Endothelial cell of umbilical vein (primary cell): ENCODE measurements at regions not wholly inside any gene's neighbourhood (a gene's known extent, or its start where the extent isn't known, plus 50 kb on each side); places are given as distances from the start of the nearest gene placed in this dataset.

ENCODE experiments used
- BruUV-seq: library from RNA; stranded (reverse); fragments of 400-500 nt; replicated peaks from 2 replicates; lab custom pipeline; 2021; lab: Mats Ljungman, UMichigan
- CTCF ChIA-PET: fragments of 300-600, 350-600 bp; sonication (Branson Sonifier 250); formaldehyde crosslinking; loops from one replicate; lab custom pipeline; 2021; ENCODE audit warnings: antibody characterized with exemption, inconsistent platforms; lab: Charles Lee
- POLR2A ChIA-PET: fragments of 300-600, 350-600 bp; sonication (Branson Sonifier 250); formaldehyde crosslinking; loops from one replicate; lab custom pipeline; 2021; ENCODE audit warnings: antibody characterized with exemption, inconsistent platforms; lab: Charles Lee
- DNase-seq: peaks from one replicate; pipeline ENCODE4 v3.0.0-alpha.2; 2011; ENCODE audit warnings: low read depth, low spot score
- FAIRE-seq: peaks from 2 replicates; lab custom pipeline; 2011; peaks lifted over from hg19 to GRCh38; lab: Jason Lieb, UNC
- H2AFZ ChIP-seq: 2 replicates; pipeline ENCODE4 v1.6.0; 2012; ENCODE audit warnings: low read depth, low read length, control low read depth, inconsistent platforms
- H3K27ac ChIP-seq: 2 replicates; pipeline ENCODE4 v1.5.1; 2011; ENCODE audit warnings: low read depth, mild to moderate bottlenecking, control low read depth, low read length, moderate library complexity; ENCODE audit not compliant: insufficient read depth
- H3K27me3 ChIP-seq, 2 experiments: 2 replicates each; pipeline versions ENCODE4 v1.6.0 to v1.6.1; 2011; ENCODE audit warnings: low read length in 2 of 2, mixed read lengths in 1 of 2; ENCODE audit not compliant: control insufficient read depth in 2 of 2, insufficient read depth in 2 of 2
- H3K36me3 ChIP-seq, 2 experiments: 2 replicates in 1 of 2; 3 replicates in 1 of 2; pipeline ENCODE4 v1.5.1; 2011; ENCODE audit warnings: low read length in 2 of 2, mild to moderate bottlenecking in 1 of 2, moderate library complexity in 1 of 2; ENCODE audit not compliant: control insufficient read depth in 2 of 2, insufficient read depth in 2 of 2; ENCODE audit errors: extremely low read depth in 1 of 2
- H3K4me1 ChIP-seq: 3 replicates; pipeline ENCODE4 v1.5.1; 2011; ENCODE audit warnings: mild to moderate bottlenecking, low read length; ENCODE audit not compliant: control insufficient read depth, insufficient read depth; ENCODE audit errors: extremely low read depth
- H3K4me2 ChIP-seq: 2 replicates; pipeline ENCODE4 v1.6.1; 2011; ENCODE audit warnings: low read length, control low read depth, mixed read lengths; ENCODE audit not compliant: insufficient read depth
- H3K4me3 ChIP-seq, 3 experiments: fragments of 200-600 bp in 1 of 3; sonication (generic), shearing (Covaris generic) in 1 of 3; replicated peaks in 1 of 3; 2 replicates each; pipeline ENCODE4 v1.5.1; 2011 to 2016; ENCODE audit warnings: control low read depth in 3 of 3, low read length in 3 of 3, mild to moderate bottlenecking in 2 of 3, inconsistent platforms in 1 of 3, low read depth in 1 of 3, moderate library complexity in 1 of 3; ENCODE audit not compliant: insufficient read depth in 1 of 3
- H3K79me2 ChIP-seq: 2 replicates; pipeline ENCODE4 v1.6.0; 2012; ENCODE audit warnings: low read length, inconsistent platforms; ENCODE audit not compliant: control insufficient read depth, insufficient read depth
- H3K9ac ChIP-seq: replicated peaks from 2 replicates; pipeline ENCODE3; 2011; ENCODE audit warnings: low read length, control low read depth; ENCODE audit not compliant: insufficient read depth; ENCODE audit errors: extremely low read depth
- H3K9me1 ChIP-seq: replicated peaks from 3 replicates; pipeline ENCODE4 v1.6.0; 2011; ENCODE audit warnings: mild to moderate bottlenecking, low read length; ENCODE audit not compliant: control insufficient read depth, insufficient read depth; ENCODE audit errors: extremely low read depth
- H3K9me3 ChIP-seq: replicated peaks from 2 replicates; pipeline ENCODE4 v1.5.1; 2012; ENCODE audit warnings: low read length, inconsistent platforms; ENCODE audit not compliant: control insufficient read depth, insufficient read depth
- H4K20me1 ChIP-seq: replicated peaks from 2 replicates; pipeline ENCODE3; 2011; ENCODE audit warnings: mild to moderate bottlenecking, low read length; ENCODE audit not compliant: control insufficient read depth, insufficient read depth; ENCODE audit errors: extremely low read depth
- CTCF ChIP-seq, 2 donors: IDR thresholded peaks; 1 replicate in 1 of 2; 2 replicates in 1 of 2; pipeline ENCODE4 v1.5.1; 2011; ENCODE audit warnings: low read length in 2 of 2, mild to moderate bottlenecking in 2 of 2, moderate library complexity in 2 of 2, control low read depth in 1 of 2, inconsistent platforms in 1 of 2, low read depth in 1 of 2; ENCODE audit not compliant: insufficient read depth in 1 of 2; ENCODE audit errors: extremely low read depth in 1 of 2
- EZH2 ChIP-seq: IDR thresholded peaks from 2 replicates; pipeline ENCODE4 v1.6.1; 2012; ENCODE audit warnings: borderline replicate concordance, low read depth, mild to moderate bottlenecking, moderate library complexity, low read length, inconsistent platforms; ENCODE audit not compliant: severe bottlenecking
- FOS ChIP-seq: IDR thresholded peaks from 2 replicates; pipeline ENCODE4 v1.6.1; 2011; ENCODE audit warnings: mild to moderate bottlenecking, low read length, moderate library complexity, borderline replicate concordance; ENCODE audit not compliant: insufficient read depth
- GATA2 ChIP-seq: IDR thresholded peaks from 2 replicates; pipeline ENCODE4 v1.7.0; 2011; ENCODE audit warnings: low read depth, mild to moderate bottlenecking, moderate library complexity, mixed read lengths, low read length; ENCODE audit not compliant: insufficient read length, insufficient read depth
- JUN ChIP-seq: IDR thresholded peaks from 2 replicates; pipeline ENCODE4 v1.6.1; 2011; ENCODE audit warnings: borderline replicate concordance, low read depth; ENCODE audit not compliant: insufficient read length, insufficient read depth
- MAX ChIP-seq: IDR thresholded peaks from 2 replicates; pipeline ENCODE4 v1.6.1; 2011; ENCODE audit not compliant: insufficient read depth, insufficient read length
- MYC ChIP-seq: IDR thresholded peaks from one replicate; pipeline ENCODE4 v1.6.1; 2011; ENCODE audit warnings: mild to moderate bottlenecking, low read depth, low read length
- POLR2A ChIP-seq: IDR thresholded peaks from 2 replicates; pipeline ENCODE4 v1.6.1; 2012; ENCODE audit warnings: low read depth, mild to moderate bottlenecking, control low read depth, low read length
- POLR2AphosphoS5 ChIP-seq: IDR thresholded peaks from 2 replicates; pipeline ENCODE4 v1.6.1; 2012; ENCODE audit warnings: low read depth, mild to moderate bottlenecking, control low read depth, low read length, moderate library complexity; ENCODE audit not compliant: insufficient read depth
- dilution Hi-C: fragments of 300-500 bp; cut with MboI; formaldehyde crosslinking; loops from one replicate; pipeline ENCODE4 v1.15.0; 2019; ENCODE audit warnings: low sequenced_read_pairs; ENCODE audit not compliant: extremely low pct_ligation_motif_present
- intact Hi-C: fragments of 100-400 bp; cut with micrococcal nuclease; formaldehyde crosslinking; loops from one replicate; pipeline ENCODE4 v1.10.0; 2022

GRCh38 chr22:49460592-49461281 is 366.9 kb downstream of the BRD1 start:
- Histone ChIP-seq H3K36me3 (no peaks in the 10 kb centered on the region), H3K27me3 (no peaks in the 10 kb centered on the region), H3K79me2 (no peaks in the 10 kb centered on the region), H4K20me1 (no peaks in the 10 kb centered on the region), H3K9me1 (no peaks in the 10 kb centered on the region), H3K27ac (no peak overlapping the region), H3K9ac (no peak overlapping the region), H3K9me3 (no peaks in the 10 kb centered on the region), H2AFZ (no peak overlapping the region), H3K4me1 (no peaks in the 10 kb centered on the region), H3K4me3 (no peak overlapping the region), H3K4me2 (no peak overlapping the region)
- intact Hi-C loops (no loop called here), dilution Hi-C loops (no loop called here)
- no TSS peak for BruUV-seq
- POLR2A ChIA-PET = no interaction called here
- FAIRE-seq (no peak), DNase-seq (no peak)
- TF ChIP-seq FOS = no peak
- no peak for TF ChIP-seq MAX
- no peak for TF ChIP-seq MYC
- no peak for TF ChIP-seq POLR2AphosphoS5
- TF ChIP-seq GATA2 = no peak
- TF ChIP-seq JUN = no peak
- CTCF ChIA-PET = no interaction called here

GRCh38 chr22:49460091-49460490 is 367.6 kb downstream of the BRD1 start:
- CTCF ChIA-PET = no interaction called here
- no peaks in the 10 kb centered on the region for H3K9me3 ChIP-seq
- POLR2A ChIA-PET = no interaction called here

More at GRCh38 chr22:49460091-49460490, 367.6 kb downstream of the BRD1 start:
- dilution Hi-C loops (no loop called here), intact Hi-C loops (no loop called here)
- H3K4me2 ChIP-seq = no peak overlapping the region
- H3K79me2 ChIP-seq = no peaks in the 10 kb centered on the region
- DNase-seq (no peak), FAIRE-seq (no peak)
- no peak overlapping the region for H3K4me3 ChIP-seq
- no peaks in the 10 kb centered on the region for H3K9me1 ChIP-seq
- no peak overlapping the region for H2AFZ ChIP-seq
- H3K4me1 ChIP-seq = no peaks in the 10 kb centered on the region
- H3K9ac ChIP-seq = no peak overlapping the region
- H3K27ac ChIP-seq = no peak overlapping the region
- H3K36me3 ChIP-seq = no peaks in the 10 kb centered on the region
- BruUV-seq = no TSS peak
- no peaks in the 10 kb centered on the region for H3K27me3 ChIP-seq
- no peaks in the 10 kb centered on the region for H4K20me1 ChIP-seq
- TF ChIP-seq POLR2A (no peak), MAX (no peak), GATA2 (no peak), POLR2AphosphoS5 (no peak), FOS (no peak), CTCF (IDR thresholded peaks at IDR 0.05; ENCODE audit: extremely low read depth in 1 of 2, insufficient read depth in 1 of 2, low read depth in 1 of 2, low read length in 2 of 2) (no peak), EZH2 (no peak), MYC (no peak), JUN (no peak)
